ENCODE measurements at regions not wholly inside any gene's neighbourhood (a gene's known extent, or its start where the extent isn't known, plus 50 kb on each side); places are given as distances from the start of the nearest gene placed in this dataset.
"Not testable (repeated sequence)": the region's sequence is repeated elsewhere in the genome, so short reads cannot be mapped to it uniquely, and the experiment has no call there.

DNA sequence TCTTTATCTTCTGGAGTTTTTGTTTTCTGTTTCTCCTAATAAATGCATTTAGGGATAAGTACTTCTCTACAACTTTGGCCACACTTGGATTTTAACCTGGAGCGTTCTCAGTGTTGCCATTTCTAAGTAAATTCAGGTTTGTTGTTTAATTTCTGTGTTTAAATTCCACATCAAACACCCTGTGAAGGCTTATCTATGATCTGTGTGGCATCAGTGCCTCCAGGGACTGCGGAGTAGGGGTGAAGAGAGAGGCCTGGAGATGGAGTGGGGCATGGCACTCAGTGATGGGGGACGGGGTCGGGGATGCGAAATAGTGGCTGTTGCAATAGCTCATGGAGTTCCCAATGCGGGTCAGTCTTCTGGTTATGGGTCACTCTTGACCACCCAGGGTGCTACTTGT, 294.8 kb downstream of the HS3ST3B1 start:
- DNase-seq, result no peak

DNA sequence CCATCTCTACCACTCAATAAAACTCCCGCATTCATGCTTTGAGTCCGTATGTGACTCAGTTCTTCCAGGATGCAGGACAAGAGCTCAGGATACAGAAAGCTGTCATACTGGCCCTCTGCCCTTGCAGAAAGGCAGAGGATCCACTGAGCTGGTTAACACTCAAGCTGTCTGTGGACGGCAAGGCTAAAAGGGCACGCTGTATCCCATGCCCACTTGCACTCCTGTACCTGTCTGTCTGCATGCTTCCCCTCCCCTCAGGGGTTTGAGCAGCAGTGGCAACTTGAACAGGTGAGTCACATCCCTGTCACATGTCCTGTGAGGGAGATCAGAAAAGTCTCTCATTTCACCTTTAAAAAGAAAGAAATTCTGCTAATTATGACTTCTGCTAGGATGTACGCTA, 293.8 kb downstream of the HS3ST3B1 start:
- no peak for DNase-seq

DNA sequence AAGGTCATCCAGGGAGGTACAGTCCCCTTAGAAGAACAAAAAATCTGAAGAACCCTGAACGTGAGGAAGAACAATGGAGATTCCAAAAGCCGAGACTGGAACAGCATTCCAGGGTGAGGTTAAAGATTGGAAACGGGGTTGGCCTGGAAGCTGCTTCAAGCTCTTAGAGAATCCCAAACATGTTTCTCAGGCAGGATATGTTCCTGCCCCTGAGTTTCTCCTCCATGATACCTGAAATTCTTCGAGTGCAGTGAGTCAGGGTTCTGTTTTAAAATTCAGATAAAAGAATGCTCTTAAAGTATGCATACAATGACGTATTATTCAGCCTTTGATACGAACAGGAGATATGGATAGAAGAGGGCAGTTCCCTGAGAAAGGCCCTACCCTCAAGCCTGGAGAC, 293.1 kb downstream of the HS3ST3B1 start:
- DNase-seq, result no peak

DNA sequence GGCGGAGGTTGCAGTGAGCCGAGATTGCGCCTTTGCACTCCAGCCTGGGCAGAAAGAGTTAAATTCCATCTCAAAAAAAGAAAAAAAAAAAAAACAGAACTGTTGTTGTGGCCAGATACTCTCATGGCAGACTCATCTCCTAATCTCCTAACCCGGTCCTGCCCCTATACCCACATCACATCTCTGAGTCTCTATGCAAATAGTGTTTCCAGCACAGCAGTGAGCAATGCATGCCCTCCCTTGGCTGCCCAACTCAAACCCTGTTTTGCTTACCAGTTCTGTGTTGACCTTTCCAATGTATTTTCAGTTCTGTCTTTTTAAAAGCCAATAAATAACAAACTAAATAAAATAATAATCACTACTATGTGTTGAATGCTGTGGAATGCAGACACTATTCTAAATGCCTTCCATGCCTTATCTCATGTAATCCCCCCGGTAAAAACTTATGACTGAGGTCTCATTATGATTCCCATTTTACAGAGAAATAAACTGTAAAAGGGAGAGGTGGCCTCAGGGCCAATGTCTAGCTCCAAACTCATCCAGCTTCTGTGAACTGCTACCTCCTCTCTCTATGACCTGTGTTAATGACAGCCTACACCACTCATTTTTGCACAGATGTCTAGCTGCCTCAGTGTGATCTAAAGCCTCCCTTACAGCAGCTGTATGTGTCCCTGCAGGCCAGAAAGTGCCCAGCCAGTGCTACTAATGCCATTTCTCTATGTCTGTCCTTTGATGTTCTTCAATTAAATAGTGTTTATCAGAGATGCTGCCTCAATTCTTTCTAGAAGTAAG, 289.8 kb downstream of the HS3ST3B1 start:
- no peak for DNase-seq

DNA sequence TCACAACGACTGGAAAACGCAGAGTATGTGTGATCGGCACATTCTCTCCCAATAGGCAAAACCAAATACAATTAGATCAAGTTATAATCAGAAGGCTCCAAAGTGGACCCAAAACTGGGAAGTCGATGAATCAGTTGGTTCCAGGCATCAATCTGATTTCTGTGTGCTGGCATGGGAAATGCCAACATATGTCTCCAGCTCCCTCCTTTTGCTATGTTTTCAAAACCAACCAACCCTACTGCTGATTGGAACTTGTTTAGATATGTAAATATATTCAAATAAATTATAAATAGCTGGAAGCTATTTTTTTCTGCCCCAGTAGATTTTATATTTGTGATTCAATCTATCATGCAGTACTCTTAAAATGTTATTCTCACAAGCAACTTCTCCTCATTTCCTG, 284.2 kb downstream of the HS3ST3B1 start:
- no peak for DNase-seq

DNA sequence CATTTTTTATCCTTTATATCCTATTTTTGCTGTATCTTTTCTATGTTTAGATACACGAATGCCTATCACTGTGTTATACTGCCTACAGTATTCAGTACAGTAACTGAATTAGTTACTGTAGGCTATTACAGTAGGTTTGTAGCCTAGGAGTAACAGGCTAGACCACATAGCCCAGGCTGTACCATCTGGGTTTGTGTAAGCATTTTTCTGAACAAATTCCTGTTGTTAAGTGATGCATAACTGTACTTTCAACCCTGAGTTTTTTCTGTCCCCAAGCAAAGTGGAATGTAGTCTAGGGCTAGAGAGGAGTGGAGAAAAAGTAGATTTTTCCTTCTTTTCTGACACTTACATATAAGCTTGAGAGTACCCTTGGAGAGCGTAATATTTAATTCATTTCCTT, 282.1 kb downstream of the HS3ST3B1 start:
- DNase-seq, result no peak

DNA sequence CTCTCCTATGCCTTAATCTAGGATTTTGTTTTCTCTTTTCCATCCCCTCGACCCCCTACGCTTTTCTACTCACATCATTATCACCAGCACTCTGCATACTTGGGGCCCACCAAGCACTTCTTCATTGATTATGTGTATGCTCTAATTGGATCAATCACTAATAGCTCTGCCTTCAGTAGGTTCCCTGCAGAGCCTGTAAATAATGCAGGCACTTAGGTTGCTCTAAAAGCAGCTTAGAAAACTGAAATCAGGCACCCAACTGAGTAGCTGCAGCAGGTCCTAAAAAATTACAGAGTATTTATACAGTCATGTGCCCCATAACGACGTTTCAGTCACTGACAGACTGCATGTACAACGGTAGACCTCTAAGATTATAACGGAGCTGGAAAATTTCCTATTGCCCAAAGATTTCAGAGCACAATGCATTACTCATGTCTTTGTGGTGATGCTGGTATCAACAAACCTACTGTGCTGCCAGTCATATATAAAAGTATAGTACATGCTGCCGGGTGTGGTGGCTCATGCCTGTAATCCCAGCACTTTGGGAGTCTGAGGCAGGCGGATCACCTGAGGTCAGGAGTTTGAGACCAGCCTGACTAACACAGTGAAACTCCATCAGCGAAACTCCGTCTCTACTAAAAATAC, 280.4 kb downstream of the HS3ST3B1 start:
- DNase-seq, result no peak

DNA sequence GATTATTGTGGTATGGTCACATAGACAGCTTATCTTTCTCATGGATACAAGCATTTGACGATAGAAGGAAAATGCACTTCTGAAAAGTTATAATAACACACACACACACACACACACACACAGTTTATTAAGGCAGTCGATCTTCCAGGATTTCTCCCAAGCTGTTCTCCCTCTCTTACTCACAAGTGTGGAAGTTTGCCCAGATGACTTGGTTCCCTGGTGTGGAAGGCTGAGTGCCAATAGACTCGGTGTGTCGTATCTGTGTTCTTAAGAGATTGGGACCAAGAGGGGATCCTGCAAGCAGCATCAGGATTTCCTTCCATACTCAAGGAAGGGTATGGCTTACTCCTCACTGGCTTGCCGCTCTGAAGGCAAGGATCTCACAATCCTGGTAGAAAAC, 279.6 kb downstream of the HS3ST3B1 start:
- DNase-seq, result no peak

DNA sequence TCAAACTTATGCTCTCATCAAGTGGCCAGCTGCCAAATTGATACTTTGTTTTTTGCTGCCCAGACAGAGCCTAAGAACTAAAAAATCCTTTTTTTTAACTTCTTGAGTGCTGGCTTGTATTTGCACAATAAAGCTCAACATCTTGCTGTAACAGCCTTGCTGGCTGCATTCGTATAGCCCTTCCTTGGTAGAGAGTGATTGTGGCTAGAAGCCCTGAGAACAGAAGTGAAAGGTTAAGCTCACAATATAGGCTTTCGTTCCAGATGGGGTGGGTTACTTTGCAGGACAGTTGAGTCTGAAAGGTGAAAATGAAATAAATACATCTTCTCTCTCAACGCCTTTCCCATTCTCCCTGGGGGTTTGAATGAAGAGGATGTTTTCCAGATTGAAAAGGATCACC, 278.8 kb downstream of the HS3ST3B1 start:
- DNase-seq, result no peak

DNA sequence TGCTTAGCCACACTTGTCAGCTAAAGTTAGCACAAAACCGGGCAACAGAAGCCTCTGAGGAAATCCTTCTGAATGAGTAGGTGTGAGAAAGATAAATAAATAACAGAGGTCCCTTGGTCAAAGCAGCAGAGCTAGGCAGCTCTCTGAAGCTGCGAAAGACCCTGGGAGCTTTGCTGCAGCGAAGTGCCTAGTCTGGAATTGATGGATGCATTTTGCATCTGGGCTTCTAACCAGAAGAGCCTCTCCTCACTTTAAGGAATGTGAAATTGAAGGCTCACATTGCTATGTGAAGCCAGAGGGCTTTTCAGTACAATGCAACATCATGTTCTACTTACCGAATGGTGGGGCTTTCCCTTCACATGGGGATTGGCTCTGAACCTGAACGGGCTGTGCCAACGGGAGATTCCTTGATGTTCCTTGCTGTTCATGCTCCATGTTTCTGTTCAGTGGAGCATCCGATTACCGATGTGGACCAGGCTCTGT, 274.6 kb downstream of the HS3ST3B1 start:
- no peak for DNase-seq

DNA sequence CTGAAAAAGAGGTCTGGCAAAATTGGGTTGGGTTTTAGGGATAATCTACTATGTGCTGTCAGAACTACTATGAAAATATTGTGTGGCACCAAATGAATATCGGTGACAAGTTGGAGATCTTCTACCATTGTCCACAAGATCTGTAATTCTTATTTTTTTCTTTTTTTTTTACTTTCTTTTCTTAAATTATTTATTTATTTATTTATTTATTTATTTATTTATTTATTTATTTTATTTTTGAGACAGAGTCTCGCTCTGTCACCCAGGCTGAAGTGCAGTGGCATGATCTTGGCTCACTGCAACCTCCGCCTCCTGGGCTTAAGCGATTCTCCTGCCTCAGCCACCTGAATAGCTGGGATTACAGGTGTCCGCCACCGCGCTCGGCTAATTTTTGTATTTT, 259.4 kb downstream of the HS3ST3B1 start:
- DNase-seq, result not testable (repeated sequence)

DNA sequence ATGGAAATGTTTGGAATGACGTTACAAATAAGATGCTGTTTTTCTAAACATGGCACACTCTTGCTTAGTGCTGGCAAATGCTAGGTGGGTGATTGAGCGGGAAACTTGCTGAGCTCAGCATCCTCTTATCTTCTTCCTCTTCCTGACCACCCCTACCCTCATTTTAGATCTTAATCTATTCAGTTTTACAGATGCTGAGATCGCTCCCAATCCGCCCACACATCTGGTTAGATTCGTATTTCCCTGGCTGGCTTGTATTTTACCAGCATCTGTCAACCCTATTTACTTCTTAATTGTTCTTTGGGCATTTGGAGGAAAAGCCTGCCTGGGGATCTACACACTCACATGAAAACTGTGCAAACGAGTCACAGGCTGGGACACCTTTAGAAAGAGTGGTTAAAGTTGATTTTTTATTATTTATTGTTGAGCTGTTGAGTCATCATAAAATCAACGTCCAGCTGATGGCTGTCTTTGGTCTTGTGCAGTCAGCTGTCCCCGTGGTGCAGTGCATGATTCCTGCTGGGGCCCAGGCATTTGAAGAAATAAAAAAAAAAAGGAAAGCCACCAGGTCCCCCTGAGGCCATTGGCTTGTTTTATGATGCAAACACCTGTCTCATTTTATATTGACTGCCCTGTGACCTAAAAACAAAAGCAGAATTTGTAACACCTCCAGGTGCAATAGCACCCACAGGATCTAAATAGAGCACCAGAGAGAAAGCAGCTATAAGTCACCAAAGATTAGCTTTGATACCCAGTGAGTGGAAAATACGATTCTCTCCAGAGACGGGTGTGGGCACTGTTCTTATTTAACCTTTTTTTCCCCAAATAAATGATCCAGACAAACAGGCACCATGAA, 258.6 kb downstream of the HS3ST3B1 start:
- DNase-seq, result no peak

DNA sequence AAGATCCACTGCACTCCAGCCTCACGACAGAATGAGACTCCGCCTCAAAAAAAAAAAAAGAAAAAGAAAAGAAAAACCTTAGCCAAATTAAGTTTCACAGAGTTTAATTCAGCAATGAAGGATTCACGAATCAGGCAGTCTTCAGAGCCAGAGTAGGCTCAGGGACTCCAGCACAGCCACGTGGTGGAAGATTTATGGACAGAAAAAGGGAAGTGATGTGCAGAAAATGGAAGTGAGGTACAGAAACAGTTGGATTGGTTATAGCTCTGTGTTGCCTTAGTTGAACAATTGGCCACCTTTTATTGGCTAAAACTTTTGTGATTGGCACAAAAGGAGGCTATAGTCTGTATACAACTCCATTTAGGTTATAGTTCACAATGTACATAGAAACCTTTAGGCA, 256.6 kb downstream of the HS3ST3B1 start:
- no peak for DNase-seq

DNA sequence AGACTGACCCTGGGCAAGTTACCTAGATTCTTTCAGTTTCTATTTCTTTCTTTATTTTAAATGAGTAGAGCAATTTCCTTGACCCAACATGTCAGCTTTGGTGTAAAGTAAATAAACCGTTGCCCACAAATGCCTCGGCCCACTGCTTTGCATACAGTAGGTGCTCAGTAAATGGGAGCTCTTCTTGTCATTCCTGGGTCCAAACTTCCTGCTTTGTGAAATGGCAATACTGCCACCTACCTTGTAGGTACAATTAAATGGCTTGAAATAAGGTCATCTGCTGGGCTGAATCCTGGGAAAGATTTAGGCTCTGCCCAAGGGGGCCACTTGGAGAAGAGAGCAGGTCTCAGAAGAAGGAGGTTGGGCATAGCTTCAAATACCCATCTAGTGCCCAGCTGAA, 253.0 kb downstream of the HS3ST3B1 start:
- DNase-seq, result no peak

DNA sequence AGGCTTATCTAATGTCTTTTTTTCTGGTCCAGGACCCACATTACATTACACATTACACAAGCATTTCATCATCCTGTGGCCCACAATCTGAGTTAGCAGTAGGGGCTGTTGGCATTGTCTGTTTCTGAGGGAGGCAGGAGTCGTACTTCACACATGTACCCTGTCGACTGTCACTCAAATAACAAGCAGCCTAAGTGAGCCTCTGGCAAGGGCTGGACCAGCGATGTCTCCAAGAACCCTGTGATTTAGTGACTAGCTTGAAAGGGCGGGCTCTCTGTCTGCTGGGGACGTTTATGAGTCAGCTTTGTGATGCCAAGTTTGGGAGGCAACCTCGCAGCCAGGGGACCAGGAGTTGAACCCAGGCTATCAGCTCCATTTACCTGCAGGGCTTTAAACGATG, 251.4 kb downstream of the HS3ST3B1 start:
- no peak for DNase-seq

DNA sequence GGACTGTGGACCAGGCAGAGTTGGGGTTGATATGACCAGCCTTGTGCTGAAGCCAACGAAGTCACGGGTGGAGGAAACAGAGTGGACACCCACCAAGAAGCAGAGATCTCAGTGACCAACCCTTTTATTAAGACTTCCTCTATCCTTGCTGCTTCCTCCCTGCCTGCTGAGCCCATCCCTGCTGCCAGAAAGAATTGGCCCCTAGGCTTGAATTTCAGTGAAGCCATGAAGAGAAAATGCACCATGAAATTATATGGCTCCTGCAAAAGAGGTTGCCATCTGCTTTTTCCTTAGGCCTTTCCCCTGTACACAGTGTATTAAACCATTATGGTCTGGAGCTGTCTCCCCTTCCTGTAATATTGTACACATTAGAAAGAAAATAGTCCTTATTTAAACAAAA, 246.7 kb downstream of the HS3ST3B1 start:
- no peak for DNase-seq

DNA sequence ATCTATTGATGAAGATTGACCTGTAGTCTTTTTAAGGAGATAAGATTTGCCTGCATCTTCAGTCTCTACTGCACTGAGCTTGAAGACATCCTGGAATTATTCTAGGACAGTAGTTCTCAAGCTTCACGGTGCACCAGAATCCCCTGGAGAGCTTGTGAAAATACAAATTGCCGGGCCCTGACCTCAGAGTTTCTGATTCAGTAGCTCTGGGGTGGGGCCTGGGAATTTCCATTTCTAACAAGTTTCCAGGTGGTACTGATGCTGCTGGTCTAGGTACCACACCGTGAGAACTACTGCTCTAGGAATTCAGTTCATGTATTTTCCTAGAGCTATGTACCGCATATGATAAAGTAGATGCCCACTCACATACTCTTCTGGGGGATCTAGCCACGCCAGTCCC, 246.1 kb downstream of the HS3ST3B1 start:
- no peak for DNase-seq

DNA sequence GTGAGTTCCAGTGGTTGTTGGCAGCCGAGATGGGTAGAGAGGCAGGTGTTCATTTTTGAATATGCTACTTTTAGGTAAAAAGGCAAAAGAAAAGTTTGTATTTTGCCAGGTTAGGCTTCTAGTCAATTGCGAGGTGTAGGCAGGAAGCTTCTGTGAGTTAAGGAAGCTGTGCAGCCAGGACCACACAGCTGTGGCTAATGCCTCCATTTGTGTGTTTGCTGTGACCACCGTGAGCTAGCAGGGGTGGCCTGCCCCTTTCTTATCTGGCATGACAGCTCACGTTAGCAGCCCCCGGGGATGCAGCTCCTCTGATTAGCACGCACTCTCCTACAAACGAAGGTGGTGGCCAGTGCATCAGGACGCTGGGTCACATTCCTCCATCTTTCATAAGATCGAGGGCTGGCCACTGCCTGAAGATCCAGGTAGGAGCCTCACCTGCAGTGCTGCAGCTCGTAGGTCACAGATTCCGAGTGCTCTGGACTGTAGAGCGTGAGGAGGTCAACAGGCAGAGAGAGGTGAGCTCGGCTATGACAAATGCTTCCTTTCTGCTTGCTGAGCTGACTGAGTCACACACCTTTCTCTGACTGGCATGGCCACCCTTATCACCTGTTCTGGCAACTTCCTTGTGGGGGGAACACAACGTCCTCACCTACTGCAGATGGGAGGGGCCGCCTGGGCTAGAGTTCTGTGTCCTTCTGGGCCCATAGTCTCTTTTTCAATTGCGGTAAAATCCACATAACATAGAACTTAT, 244.4 kb downstream of the HS3ST3B1 start:
- no peak for DNase-seq

DNA sequence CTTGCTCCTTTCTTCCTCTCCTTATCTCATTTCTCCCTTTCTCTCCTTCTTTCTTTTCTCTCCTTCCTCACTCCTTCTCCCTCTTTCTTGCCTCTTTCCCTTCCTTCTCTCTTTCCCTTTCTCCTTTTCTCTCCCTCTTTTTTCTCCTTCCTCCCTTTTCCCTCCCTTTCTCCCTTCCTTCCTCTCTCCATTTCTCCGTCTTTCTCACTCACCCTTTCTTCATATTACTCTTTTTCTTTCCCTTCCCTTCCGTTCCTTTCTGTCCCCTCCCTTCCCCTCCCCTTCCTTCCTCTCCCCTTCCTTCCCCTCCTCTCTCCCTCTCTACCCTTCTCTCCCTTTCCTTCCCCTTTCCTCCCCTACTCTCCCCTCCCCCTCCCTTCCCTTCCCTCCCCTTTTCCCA, 240.8 kb downstream of the HS3ST3B1 start:
- DNase-seq, result no peak

DNA sequence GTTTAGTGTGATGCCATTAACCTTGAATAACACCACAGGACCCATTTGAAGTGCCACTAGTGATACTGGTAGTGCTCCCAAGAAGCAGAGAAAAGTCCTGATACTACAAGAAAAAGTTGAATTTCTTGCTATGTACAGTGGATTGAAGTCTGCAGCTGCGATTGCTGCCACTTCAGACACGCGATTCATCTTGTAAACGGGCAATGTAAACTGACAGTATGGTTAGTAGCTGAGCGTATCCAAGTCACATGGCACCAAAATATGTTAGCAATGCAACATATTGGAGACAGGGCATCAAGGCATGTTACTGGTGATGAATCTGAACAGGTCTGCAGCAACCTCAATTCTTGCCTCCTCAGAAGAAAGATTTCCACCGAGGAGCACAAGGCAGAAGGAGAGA, 238.9 kb downstream of the HS3ST3B1 start:
- DNase-seq, result no peak

DNA sequence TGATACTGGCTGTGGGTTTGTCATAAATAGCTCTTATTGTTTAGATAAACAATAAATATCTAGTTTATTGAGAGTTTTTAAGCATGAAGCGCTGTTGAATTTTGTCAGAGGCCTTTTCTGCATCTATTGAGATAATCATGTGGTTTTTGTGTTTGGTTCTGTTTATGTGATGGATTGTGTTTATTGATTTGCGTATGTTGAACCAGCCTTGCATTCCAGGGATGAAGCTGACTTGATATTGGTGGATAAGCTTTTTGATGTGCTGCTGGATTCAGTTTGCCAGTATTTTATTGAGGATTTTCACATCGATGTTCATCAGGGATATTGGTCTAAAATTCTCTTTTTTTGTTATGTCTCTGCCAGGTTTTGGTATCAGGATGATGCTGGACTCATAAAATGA, 231.4 kb downstream of the HS3ST3B1 start:
- DNase-seq, result not testable (repeated sequence)

DNA sequence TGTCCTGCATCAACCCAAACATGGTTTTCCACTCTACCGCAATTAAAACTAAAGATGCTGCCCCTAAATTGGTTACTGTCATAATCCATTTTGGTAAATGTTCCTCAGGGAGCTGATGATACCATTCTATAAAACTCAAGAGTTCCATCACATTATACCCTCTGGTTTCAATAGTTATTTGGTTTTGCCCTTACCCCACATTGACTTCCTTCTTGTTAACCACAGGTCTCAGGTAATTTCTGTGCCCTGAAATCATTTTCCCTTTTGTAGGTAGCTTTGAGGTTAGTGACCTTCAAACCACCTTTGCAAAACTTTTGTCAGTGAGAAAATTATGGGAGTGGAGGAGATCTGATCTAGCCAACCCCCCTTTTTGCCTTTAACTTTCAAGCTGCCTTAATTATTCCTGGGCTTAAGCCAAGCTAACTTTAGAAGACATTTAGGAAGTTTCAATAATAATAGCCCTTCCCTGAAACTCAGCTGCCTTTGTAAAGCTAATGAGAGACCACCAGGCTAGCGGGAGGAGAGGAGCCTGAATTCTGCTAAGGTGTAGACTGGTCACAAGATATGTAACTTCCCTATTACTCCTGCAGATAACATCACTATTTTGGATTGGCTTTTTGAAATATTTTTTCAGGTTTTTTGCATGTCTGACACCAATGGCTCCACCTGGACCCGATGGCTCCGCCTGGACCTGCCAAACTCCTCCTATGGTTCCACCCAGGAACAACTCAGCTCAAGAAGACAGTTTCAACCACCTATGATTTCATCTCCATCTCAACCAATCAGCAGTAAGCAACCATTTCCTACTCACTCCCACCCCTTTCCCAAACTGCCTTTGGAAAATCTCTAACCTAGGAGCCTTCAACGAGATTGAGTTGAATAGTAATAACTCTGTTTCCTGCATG, 224.9 kb downstream of the HS3ST3B1 start:
- no peak for DNase-seq
